Activated T-helper 1 cell treated with anti-CD3 and anti-CD28 coated beads, Interleukin-12 subunit alpha, Interleukin-12 subunit beta, Interleukin-2, Interleukin-4 antibody, amounts not matched to agents 30 ng/mL and 10 ng/mL and 1 ng/mL, durations not matched to agents 14 hours and 24 hours and 36 hours (primary cell): ENCODE measurements at regions not wholly inside any gene's neighbourhood (a gene's known extent, or its start where the extent isn't known, plus 50 kb on each side); places are given as distances from the start of the nearest gene placed in this dataset.

ENCODE experiments used
- DNase-seq: peaks from one replicate; pipeline ENCODE4 v3.0.0; 2021; ENCODE audit warnings: low spot score
- H3K27ac Mint-ChIP-seq: one replicate; pipeline ENCODE4 v1.8.0; 2021; ENCODE audit warnings: mild to moderate bottlenecking, mixed read lengths
- H3K27me3 Mint-ChIP-seq: one replicate; pipeline ENCODE4 v1.8.0; 2022; ENCODE audit warnings: mild to moderate bottlenecking, moderate library complexity, mixed read lengths; ENCODE audit not compliant: insufficient read depth
- H3K36me3 Mint-ChIP-seq: one replicate; pipeline ENCODE4 v1.8.0; 2021; ENCODE audit warnings: low read depth, mixed read lengths
- H3K4me1 Mint-ChIP-seq: one replicate; pipeline ENCODE4 v1.8.0; 2021; ENCODE audit warnings: low read depth, mixed read lengths
- H3K4me3 Mint-ChIP-seq: one replicate; pipeline ENCODE4 v1.8.0; 2021; ENCODE audit warnings: mild to moderate bottlenecking, moderate library complexity, mixed read lengths
- H3K9me3 Mint-ChIP-seq: one replicate; pipeline ENCODE4 v1.8.0; 2021; ENCODE audit warnings: mixed read lengths
- intact Hi-C: fragments of 100-400 bp; cut with micrococcal nuclease; formaldehyde crosslinking; loops from one replicate; pipeline ENCODE4 v1.15.1; 2024

GRCh38 chr17:65477600-65477999 lies 83.8 kb downstream of the AXIN2 start:
- Mint-ChIP-seq H3K9me3 (no peaks in the 10 kb centered on the region), H3K27ac (no peak overlapping the region), H3K4me1 (peaks cover 6% of the 10 kb centered on the region), H3K27me3 (no peaks in the 10 kb centered on the region), H3K4me3 (no peak overlapping the region), H3K36me3 (no peaks in the 10 kb centered on the region)
- no peak for DNase-seq
- intact Hi-C loops: no loop called here

- Mint-ChIP-seq H3K27ac (no peak overlapping the region), H3K36me3 (no peaks in the 10 kb centered on the region), H3K27me3 (no peaks in the 10 kb centered on the region), H3K4me3 (no peak overlapping the region), H3K4me1 (no peaks in the 10 kb centered on the region), H3K9me3 (no peaks in the 10 kb centered on the region)
- intact Hi-C loops: no loop called here
- DNase-seq: no peak
Observed at GRCh38 chr17:65474660-65475059, 86.8 kb downstream of the AXIN2 start.

GRCh38 chr17:65473985-65474384 lies 87.5 kb downstream of the AXIN2 start:
- Mint-ChIP-seq H3K27me3 (no peaks in the 10 kb centered on the region), H3K27ac (no peak overlapping the region), H3K9me3 (no peaks in the 10 kb centered on the region), H3K36me3 (no peaks in the 10 kb centered on the region), H3K4me3 (no peak overlapping the region), H3K4me1 (no peaks in the 10 kb centered on the region)
- intact Hi-C loops: no loop called here
- DNase-seq: no peak

- Mint-ChIP-seq H3K27me3 (no peaks in the 10 kb centered on the region), H3K4me1 (no peaks in the 10 kb centered on the region), H3K9me3 (no peaks in the 10 kb centered on the region), H3K4me3 (no peak overlapping the region), H3K27ac (no peak overlapping the region), H3K36me3 (no peaks in the 10 kb centered on the region)
- intact Hi-C loops: no loop called here
- DNase-seq: no peak
Observed at GRCh38 chr17:65473363-65473762, 88.1 kb downstream of the AXIN2 start.

GRCh38 chr17:65472666-65473309 lies 88.7 kb downstream of the AXIN2 start:
- H3K9me3 Mint-ChIP-seq: no peaks in the 10 kb centered on the region
- H3K4me1 Mint-ChIP-seq: no peaks in the 10 kb centered on the region
- no peaks in the 10 kb centered on the region for H3K36me3 Mint-ChIP-seq
- DNase-seq: no peak
- no peak overlapping the region for H3K27ac Mint-ChIP-seq
- H3K4me3 Mint-ChIP-seq: no peak overlapping the region
- H3K27me3 Mint-ChIP-seq: no peaks in the 10 kb centered on the region
- intact Hi-C loops: no loop called here

GRCh38 chr17:65470783-65471182 lies 90.7 kb downstream of the AXIN2 start:
- intact Hi-C loops: no loop called here
- H3K4me3 Mint-ChIP-seq: no peak overlapping the region
- H3K27ac Mint-ChIP-seq: no peak overlapping the region
- H3K9me3 Mint-ChIP-seq: no peaks in the 10 kb centered on the region
- DNase-seq: no peak
- H3K36me3 Mint-ChIP-seq: no peaks in the 10 kb centered on the region
- H3K27me3 Mint-ChIP-seq: no peaks in the 10 kb centered on the region
- H3K4me1 Mint-ChIP-seq: no peaks in the 10 kb centered on the region

- intact Hi-C loops: no loop called here
- DNase-seq: no peak
- Mint-ChIP-seq H3K36me3 (no peaks in the 10 kb centered on the region), H3K27ac (no peak overlapping the region), H3K9me3 (no peaks in the 10 kb centered on the region), H3K27me3 (no peaks in the 10 kb centered on the region), H3K4me1 (no peaks in the 10 kb centered on the region), H3K4me3 (no peak overlapping the region)
Observed at GRCh38 chr17:65468321-65468720, 93.1 kb downstream of the AXIN2 start.

- DNase-seq: no peak
- no peaks in the 10 kb centered on the region for H3K36me3 Mint-ChIP-seq
- intact Hi-C loops: no loop called here
- H3K27me3 Mint-ChIP-seq: no peaks in the 10 kb centered on the region
- no peak overlapping the region for H3K4me3 Mint-ChIP-seq
- no peaks in the 10 kb centered on the region for H3K9me3 Mint-ChIP-seq
- no peaks in the 10 kb centered on the region for H3K4me1 Mint-ChIP-seq
- H3K27ac Mint-ChIP-seq: no peak overlapping the region
Observed at GRCh38 chr17:65467156-65467555, 94.3 kb downstream of the AXIN2 start.

- Mint-ChIP-seq H3K4me1 (no peaks in the 10 kb centered on the region), H3K27me3 (peaks cover 2% of the 10 kb centered on the region), H3K4me3 (no peak overlapping the region), H3K36me3 (no peaks in the 10 kb centered on the region), H3K27ac (no peak overlapping the region), H3K9me3 (no peaks in the 10 kb centered on the region)
- intact Hi-C loops: no loop called here
- no peak for DNase-seq
Observed at GRCh38 chr17:65466547-65466946, 94.9 kb downstream of the AXIN2 start.

GRCh38 chr17:65463242-65463641 lies 98.2 kb downstream of the AXIN2 start:
- no peaks in the 10 kb centered on the region for H3K9me3 Mint-ChIP-seq
- H3K4me3 Mint-ChIP-seq: no peak overlapping the region
- intact Hi-C loops: no loop called here
- no peaks in the 10 kb centered on the region for H3K4me1 Mint-ChIP-seq
- H3K36me3 Mint-ChIP-seq: no peaks in the 10 kb centered on the region
- no peak for DNase-seq
- no peak overlapping the region for H3K27ac Mint-ChIP-seq
- H3K27me3 Mint-ChIP-seq: peaks cover 5% of the 10 kb centered on the region

GRCh38 chr17:65459677-65460347 lies 101.6 kb downstream of the AXIN2 start:
- Mint-ChIP-seq H3K9me3 (no peaks in the 10 kb centered on the region), H3K4me1 (no peaks in the 10 kb centered on the region), H3K36me3 (no peaks in the 10 kb centered on the region), H3K4me3 (no peak overlapping the region), H3K27ac (no peak overlapping the region), H3K27me3 (peaks cover 7% of the 10 kb centered on the region)
- no peak for DNase-seq
- intact Hi-C loops: no loop called here

GRCh38 chr17:65457635-65458257 lies 103.7 kb downstream of the AXIN2 start:
- Mint-ChIP-seq H3K27me3 (peaks cover 7% of the 10 kb centered on the region), H3K27ac (no peak overlapping the region), H3K4me3 (no peak overlapping the region), H3K4me1 (no peaks in the 10 kb centered on the region), H3K9me3 (no peaks in the 10 kb centered on the region), H3K36me3 (no peaks in the 10 kb centered on the region)
- intact Hi-C loops: loop anchor here (2.0 kb wide), 1 partner anchor 99 kb away; no protein-coding TSS in a partner anchor
- DNase-seq: no peak

- no peaks in the 10 kb centered on the region for H3K4me1 Mint-ChIP-seq
- no peaks in the 10 kb centered on the region for H3K9me3 Mint-ChIP-seq
- DNase-seq: no peak
- H3K27ac Mint-ChIP-seq: no peak overlapping the region
- intact Hi-C loops: loop anchor here (2.0 kb wide), 1 partner anchor 100 kb away; no protein-coding TSS in a partner anchor
- no peak overlapping the region for H3K4me3 Mint-ChIP-seq
- H3K36me3 Mint-ChIP-seq: no peaks in the 10 kb centered on the region
- H3K27me3 Mint-ChIP-seq: peaks cover 7% of the 10 kb centered on the region
Observed at GRCh38 chr17:65457183-65457582, 104.3 kb downstream of the AXIN2 start.
